CD4-positive, alpha-beta T cell (primary cell): ENCODE measurements at regions not wholly inside any gene's neighbourhood (a gene's known extent, or its start where the extent isn't known, plus 50 kb on each side); places are given as distances from the start of the nearest gene placed in this dataset.

Source experiments
- ATAC-seq: fragments of 200-7000 bp; cut with Tn5 transposase; one replicate; pipeline ENCODE4 v1.10.0; 2022; ENCODE audit warnings: mild to moderate bottlenecking; ENCODE audit not compliant: poor library complexity
- CTCF ChIA-PET: fragments of 350-600 bp; sonication (Branson Sonifier 250); formaldehyde crosslinking; loops from one replicate; lab custom pipeline; 2021; ENCODE audit warnings: antibody characterized with exemption, inconsistent platforms; lab: Charles Lee
- POLR2A ChIA-PET: fragments of 350-600 bp; sonication (Branson Sonifier 250); formaldehyde crosslinking; loops from one replicate; lab custom pipeline; 2021; ENCODE audit warnings: antibody characterized with exemption, inconsistent platforms; lab: Charles Lee
- DNase-seq, 14 experiments: peaks; one replicate each; pipeline ENCODE4 v3.0.0-alpha.2; 2013 to 2020; ENCODE audit warnings: mixed read lengths in 2 of 14
- H3K27ac ChIP-seq, 2 donors: one replicate each; pipeline versions ENCODE4 v1.5.1 to v1.7.0; 2013; ENCODE audit warnings: low read length in 2 of 2, low read depth in 1 of 2, mild to moderate bottlenecking in 1 of 2
- H3K27me3 ChIP-seq, 2 experiments: 1 replicate in 1 of 2; 2 replicates in 1 of 2; pipeline versions ENCODE4 v1.6.1 to v1.7.0; 2013; ENCODE audit warnings: low read length in 2 of 2, control low read depth in 1 of 2, mild to moderate bottlenecking in 1 of 2, moderate library complexity in 1 of 2; ENCODE audit not compliant: insufficient read depth in 2 of 2, control insufficient read depth in 1 of 2
- H3K36me3 ChIP-seq: one replicate; pipeline ENCODE4 v1.6.1; 2013; ENCODE audit warnings: low read length, control low read depth; ENCODE audit not compliant: insufficient read depth
- H3K4me1 ChIP-seq: one replicate; pipeline ENCODE4 v1.6.1; 2013; ENCODE audit warnings: low read length, control low read depth; ENCODE audit not compliant: insufficient read depth
- H3K4me3 ChIP-seq: one replicate; pipeline ENCODE4 v1.5.1; 2013; ENCODE audit warnings: mild to moderate bottlenecking, low read length, moderate library complexity
- H3K9me3 ChIP-seq, 2 experiments: 1 replicate in 1 of 2; 2 replicates in 1 of 2; pipeline versions ENCODE4 v1.6.1 to v1.7.0; 2013; ENCODE audit warnings: low read length in 2 of 2, mild to moderate bottlenecking in 2 of 2, control low read depth in 1 of 2, moderate library complexity in 1 of 2; ENCODE audit not compliant: control insufficient read depth in 1 of 2, insufficient read depth in 1 of 2
- H3K27ac Mint-ChIP-seq: one replicate; pipeline ENCODE4 v1.8.0; 2020; ENCODE audit warnings: mixed read lengths
- H3K27me3 Mint-ChIP-seq: one replicate; pipeline ENCODE4 v1.8.0; 2021; ENCODE audit warnings: mixed read lengths
- H3K36me3 Mint-ChIP-seq: one replicate; pipeline ENCODE4 v1.8.0; 2021; ENCODE audit warnings: low read depth, mixed read lengths
- H3K4me1 Mint-ChIP-seq: one replicate; pipeline ENCODE4 v1.8.0; 2021; ENCODE audit warnings: low read depth, mixed read lengths
- H3K4me3 Mint-ChIP-seq: one replicate; pipeline ENCODE4 v1.8.0; 2020; ENCODE audit warnings: mild to moderate bottlenecking, mixed read lengths
- H3K9me3 Mint-ChIP-seq: one replicate; pipeline ENCODE4 v1.8.0; 2020; ENCODE audit warnings: mixed read lengths
- intact Hi-C, 2 experiments: fragments of 100-400 bp; cut with DNase I in 1 of 2; cut with micrococcal nuclease in 1 of 2; formaldehyde crosslinking; loops; one replicate each; pipeline versions ENCODE4 v1.15.1 to v1.9.0; 2023 to 2025; cut with DNase I, micrococcal nuclease
- TF ChIP-seq, protein P1 (sequence below): fragments of 200-600 bp; IDR thresholded peaks from one replicate; pipeline ENCODE4 v1.8.0; 2022; ENCODE audit warnings: antibody characterized with exemption, mild to moderate bottlenecking

GRCh38 chr18:22507055-22507454, 89.3 kb upstream of the CTAGE1 start:
- Mint-ChIP-seq H3K27ac (no peak overlapping the region), H3K36me3 (no peaks in the 10 kb centered on the region), H3K4me3 (no peak overlapping the region), H3K4me1 (no peaks in the 10 kb centered on the region), H3K9me3 (no peaks in the 10 kb centered on the region), H3K27me3 (no peaks in the 10 kb centered on the region)
- ChIA-PET POLR2A (no interaction called here), CTCF (no interaction called here)
- intact Hi-C loops: no loop called here
- TF ChIP-seq, protein P1, sequence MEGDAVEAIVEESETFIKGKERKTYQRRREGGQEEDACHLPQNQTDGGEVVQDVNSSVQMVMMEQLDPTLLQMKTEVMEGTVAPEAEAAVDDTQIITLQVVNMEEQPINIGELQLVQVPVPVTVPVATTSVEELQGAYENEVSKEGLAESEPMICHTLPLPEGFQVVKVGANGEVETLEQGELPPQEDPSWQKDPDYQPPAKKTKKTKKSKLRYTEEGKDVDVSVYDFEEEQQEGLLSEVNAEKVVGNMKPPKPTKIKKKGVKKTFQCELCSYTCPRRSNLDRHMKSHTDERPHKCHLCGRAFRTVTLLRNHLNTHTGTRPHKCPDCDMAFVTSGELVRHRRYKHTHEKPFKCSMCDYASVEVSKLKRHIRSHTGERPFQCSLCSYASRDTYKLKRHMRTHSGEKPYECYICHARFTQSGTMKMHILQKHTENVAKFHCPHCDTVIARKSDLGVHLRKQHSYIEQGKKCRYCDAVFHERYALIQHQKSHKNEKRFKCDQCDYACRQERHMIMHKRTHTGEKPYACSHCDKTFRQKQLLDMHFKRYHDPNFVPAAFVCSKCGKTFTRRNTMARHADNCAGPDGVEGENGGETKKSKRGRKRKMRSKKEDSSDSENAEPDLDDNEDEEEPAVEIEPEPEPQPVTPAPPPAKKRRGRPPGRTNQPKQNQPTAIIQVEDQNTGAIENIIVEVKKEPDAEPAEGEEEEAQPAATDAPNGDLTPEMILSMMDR: no peak
- H3K36me3 ChIP-seq: no peaks in the 10 kb centered on the region
- H3K4me3 ChIP-seq: no peak overlapping the region
- no peaks in the 10 kb centered on the region for H3K4me1 ChIP-seq
- ATAC-seq (no peak), DNase-seq (no peak)
- no peaks in the 10 kb centered on the region for H3K9me3 ChIP-seq
- no peaks in the 10 kb centered on the region for H3K27me3 ChIP-seq
- H3K27ac ChIP-seq: no peak overlapping the region

GRCh38 chr18:22509423-22509822, 91.7 kb upstream of the CTAGE1 start:
- H3K27ac ChIP-seq: no peak overlapping the region
- POLR2A ChIA-PET: no interaction called here
- no peaks in the 10 kb centered on the region for H3K27me3 ChIP-seq
- H3K36me3 Mint-ChIP-seq: no peaks in the 10 kb centered on the region
- no peak overlapping the region for H3K27ac Mint-ChIP-seq
- H3K4me1 Mint-ChIP-seq: no peaks in the 10 kb centered on the region
- H3K27me3 Mint-ChIP-seq: no peaks in the 10 kb centered on the region
- intact Hi-C loops: no loop called here
- no peak overlapping the region for H3K4me3 Mint-ChIP-seq
- CTCF ChIA-PET: no interaction called here
- H3K36me3 ChIP-seq: no peaks in the 10 kb centered on the region
- no peaks in the 10 kb centered on the region for H3K4me1 ChIP-seq
- no peaks in the 10 kb centered on the region for H3K9me3 Mint-ChIP-seq
- DNase-seq (no peak), ATAC-seq (no peak)
- H3K9me3 ChIP-seq: no peaks in the 10 kb centered on the region
- TF ChIP-seq, protein P1: no peak
- H3K4me3 ChIP-seq: no peak overlapping the region

GRCh38 chr18:22510697-22511096, 93.0 kb upstream of the CTAGE1 start:
- intact Hi-C loops: no loop called here
- TF ChIP-seq, protein P1: no peak
- Mint-ChIP-seq H3K4me3 (no peak overlapping the region), H3K36me3 (no peaks in the 10 kb centered on the region), H3K9me3 (no peaks in the 10 kb centered on the region), H3K4me1 (no peaks in the 10 kb centered on the region), H3K27ac (no peak overlapping the region), H3K27me3 (no peaks in the 10 kb centered on the region)
- CTCF ChIA-PET: no interaction called here
- ATAC-seq (no peak), DNase-seq (no peak)
- Histone ChIP-seq H3K27ac (no peak overlapping the region), H3K4me1 (no peaks in the 10 kb centered on the region), H3K9me3 (peaks cover 0 to 11% of the 10 kb centered on the region in 2 experiments), H3K27me3 (no peaks in the 10 kb centered on the region), H3K36me3 (no peaks in the 10 kb centered on the region), H3K4me3 (no peak overlapping the region)
- POLR2A ChIA-PET: no interaction called here
